Activated T-cell treated with anti-CD3 and anti-CD28 coated beads, Interleukin-2, amount 50 U/mL, for 24 hours (primary cell): ENCODE measurements at regions not wholly inside any gene's neighbourhood (a gene's known extent, or its start where the extent isn't known, plus 50 kb on each side); places are given as distances from the start of the nearest gene placed in this dataset.

Source experiments
- DNase-seq: peaks from one replicate; pipeline ENCODE4 v3.0.0-alpha.2; 2020
- H3K27ac Mint-ChIP-seq: 2 replicates; pipeline ENCODE4 v1.8.0; 2020; ENCODE audit warnings: mild to moderate bottlenecking, mixed read lengths
- H3K27me3 Mint-ChIP-seq: 2 replicates; pipeline ENCODE4 v1.8.0; 2020; ENCODE audit warnings: mixed read lengths
- H3K36me3 Mint-ChIP-seq: 2 replicates; pipeline ENCODE4 v1.8.0; 2020; ENCODE audit warnings: low read depth, mixed read lengths
- H3K4me1 Mint-ChIP-seq: 2 replicates; pipeline ENCODE4 v1.8.0; 2020; ENCODE audit warnings: low read depth, mixed read lengths
- H3K4me3 Mint-ChIP-seq: 2 replicates; pipeline ENCODE4 v1.8.0; 2020; ENCODE audit warnings: mild to moderate bottlenecking, moderate library complexity, mixed read lengths
- H3K9me3 Mint-ChIP-seq: 2 replicates; pipeline ENCODE4 v1.8.0; 2020; ENCODE audit warnings: mixed read lengths

- H3K36me3 Mint-ChIP-seq: no peaks in the 10 kb centered on the region
Measured at GRCh38 chr12:132416121-132416673, 73.8 kb upstream of the FBRSL1 start.

GRCh38 chr12:132415327-132416120 is 74.4 kb upstream of the FBRSL1 start:
- H3K36me3 Mint-ChIP-seq: no peaks in the 10 kb centered on the region
- no peak overlapping the region for H3K27ac Mint-ChIP-seq
- H3K4me1 Mint-ChIP-seq: peaks cover 2% of the 10 kb centered on the region
- H3K27me3 Mint-ChIP-seq: no peaks in the 10 kb centered on the region
- H3K9me3 Mint-ChIP-seq: no peaks in the 10 kb centered on the region
- no peak for DNase-seq
- H3K4me3 Mint-ChIP-seq: no peak overlapping the region

More at GRCh38 chr12:132416121-132416673, 73.8 kb upstream of the FBRSL1 start:
- Mint-ChIP-seq H3K4me3 (no peak overlapping the region), H3K27me3 (no peaks in the 10 kb centered on the region), H3K9me3 (no peaks in the 10 kb centered on the region), H3K4me1 (peaks cover 2% of the 10 kb centered on the region), H3K27ac (no peak overlapping the region)
- no peak for DNase-seq

GRCh38 chr12:132414634-132415326 is 75.2 kb upstream of the FBRSL1 start:
- DNase-seq: peak; percentile 84
- no peak overlapping the region for H3K4me3 Mint-ChIP-seq
- no peaks in the 10 kb centered on the region for H3K27me3 Mint-ChIP-seq
- H3K27ac Mint-ChIP-seq: no peak overlapping the region
- H3K36me3 Mint-ChIP-seq: no peaks in the 10 kb centered on the region
- no peaks in the 10 kb centered on the region for H3K9me3 Mint-ChIP-seq
- H3K4me1 Mint-ChIP-seq: peaks cover 2% of the 10 kb centered on the region

- Mint-ChIP-seq H3K27me3 (no peaks in the 10 kb centered on the region), H3K27ac (no peak overlapping the region), H3K36me3 (no peaks in the 10 kb centered on the region), H3K4me3 (no peak overlapping the region), H3K9me3 (no peaks in the 10 kb centered on the region), H3K4me1 (peaks cover 2% of the 10 kb centered on the region)
- peak; percentile 56 for DNase-seq
Measured at GRCh38 chr12:132413931-132414588, 75.9 kb upstream of the FBRSL1 start.

GRCh38 chr12:132411457-132411856 is 78.5 kb upstream of the FBRSL1 start:
- Mint-ChIP-seq H3K36me3 (no peaks in the 10 kb centered on the region), H3K4me3 (no peak overlapping the region), H3K4me1 (peaks cover 2% of the 10 kb centered on the region), H3K9me3 (no peaks in the 10 kb centered on the region), H3K27ac (no peak overlapping the region), H3K27me3 (peaks cover 2% of the 10 kb centered on the region)
- DNase-seq: no peak

GRCh38 chr12:132410849-132411248 is 79.1 kb upstream of the FBRSL1 start:
- H3K27me3 Mint-ChIP-seq: peaks cover 2% of the 10 kb centered on the region
- no peak for DNase-seq
- H3K4me3 Mint-ChIP-seq: no peak overlapping the region
- peaks cover 2% of the 10 kb centered on the region for H3K4me1 Mint-ChIP-seq
- H3K27ac Mint-ChIP-seq: no peak overlapping the region
- no peaks in the 10 kb centered on the region for H3K36me3 Mint-ChIP-seq
- no peaks in the 10 kb centered on the region for H3K9me3 Mint-ChIP-seq

GRCh38 chr12:132410296-132410625 is 79.7 kb upstream of the FBRSL1 start:
- DNase-seq: no peak
- H3K9me3 Mint-ChIP-seq: no peaks in the 10 kb centered on the region
- no peak overlapping the region for H3K4me3 Mint-ChIP-seq
- H3K4me1 Mint-ChIP-seq: peaks cover 2% of the 10 kb centered on the region
- no peak overlapping the region for H3K27ac Mint-ChIP-seq
- H3K27me3 Mint-ChIP-seq: peaks cover 4% of the 10 kb centered on the region
- H3K36me3 Mint-ChIP-seq: no peaks in the 10 kb centered on the region

- Mint-ChIP-seq H3K4me1 (peaks cover under 1% of the 10 kb centered on the region), H3K4me3 (no peak overlapping the region), H3K36me3 (no peaks in the 10 kb centered on the region), H3K9me3 (no peaks in the 10 kb centered on the region), H3K27me3 (peaks cover 6% of the 10 kb centered on the region), H3K27ac (no peak overlapping the region)
- DNase-seq: no peak
Measured at GRCh38 chr12:132409495-132410295, 80.3 kb upstream of the FBRSL1 start.

GRCh38 chr12:132408626-132409494 is 79.5 kb upstream of the GALNT9 start:
- Mint-ChIP-seq H3K4me3 (no peak overlapping the region), H3K9me3 (no peaks in the 10 kb centered on the region), H3K27ac (no peak overlapping the region), H3K4me1 (no peaks in the 10 kb centered on the region), H3K27me3 (peaks cover 6% of the 10 kb centered on the region), H3K36me3 (no peaks in the 10 kb centered on the region)
- DNase-seq: no peak

- Mint-ChIP-seq H3K9me3 (no peaks in the 10 kb centered on the region), H3K27ac (no peak overlapping the region), H3K36me3 (no peaks in the 10 kb centered on the region), H3K4me3 (no peak overlapping the region), H3K4me1 (no peaks in the 10 kb centered on the region), H3K27me3 (peaks cover 10% of the 10 kb centered on the region)
- no peak for DNase-seq
Measured at GRCh38 chr12:132407992-132408391, 78.6 kb upstream of the GALNT9 start.

- Mint-ChIP-seq H3K4me1 (no peaks in the 10 kb centered on the region), H3K9me3 (no peaks in the 10 kb centered on the region), H3K4me3 (no peak overlapping the region), H3K27me3 (peaks cover 15% of the 10 kb centered on the region), H3K36me3 (no peaks in the 10 kb centered on the region), H3K27ac (no peak overlapping the region)
- no peak for DNase-seq
Measured at GRCh38 chr12:132407451-132407961, 78.1 kb upstream of the GALNT9 start.

GRCh38 chr12:132406493-132407450 is 77.4 kb upstream of the GALNT9 start:
- DNase-seq: no peak
- no peaks in the 10 kb centered on the region for H3K36me3 Mint-ChIP-seq
- no peak overlapping the region for H3K4me3 Mint-ChIP-seq
- peaks cover 16% of the 10 kb centered on the region for H3K27me3 Mint-ChIP-seq
- no peak overlapping the region for H3K27ac Mint-ChIP-seq
- no peaks in the 10 kb centered on the region for H3K9me3 Mint-ChIP-seq
- H3K4me1 Mint-ChIP-seq: no peaks in the 10 kb centered on the region
